AG04449 (cell line): ENCODE measurements at regions not wholly inside any gene's neighbourhood (a gene's known extent, or its start where the extent isn't known, plus 50 kb on each side); places are given as distances from the start of the nearest gene placed in this dataset.

ENCODE experiments used
- CTCF ChIA-PET: fragments of 350-600 bp; formaldehyde crosslinking; extraction: SDS; loops from one replicate; lab custom pipeline; 2021; ENCODE audit warnings: antibody characterized with exemption; lab: Yijun Ruan, JAX
- POLR2A ChIA-PET: fragments of 400-600, 350-600 bp; formaldehyde crosslinking; extraction: SDS; loops from one replicate; lab custom pipeline; 2020; ENCODE audit warnings: antibody characterized with exemption, inconsistent platforms; lab: Yijun Ruan, JAX
- DNase-seq: peaks from one replicate; pipeline ENCODE4 v3.0.0-alpha.2; 2010; ENCODE audit warnings: low read depth, low spot score
- H3K4me3 ChIP-seq: 2 replicates; pipeline ENCODE4 v1.5.1; 2011; ENCODE audit warnings: low read depth, mild to moderate bottlenecking, control low read depth, low read length
- CTCF ChIP-seq: IDR thresholded peaks from one replicate; pipeline ENCODE4 v1.5.1; 2011; ENCODE audit warnings: mild to moderate bottlenecking, moderate library complexity, low read length, control low read depth, inconsistent platforms; ENCODE audit not compliant: insufficient read depth; ENCODE audit errors: missing control alignments

DNA sequence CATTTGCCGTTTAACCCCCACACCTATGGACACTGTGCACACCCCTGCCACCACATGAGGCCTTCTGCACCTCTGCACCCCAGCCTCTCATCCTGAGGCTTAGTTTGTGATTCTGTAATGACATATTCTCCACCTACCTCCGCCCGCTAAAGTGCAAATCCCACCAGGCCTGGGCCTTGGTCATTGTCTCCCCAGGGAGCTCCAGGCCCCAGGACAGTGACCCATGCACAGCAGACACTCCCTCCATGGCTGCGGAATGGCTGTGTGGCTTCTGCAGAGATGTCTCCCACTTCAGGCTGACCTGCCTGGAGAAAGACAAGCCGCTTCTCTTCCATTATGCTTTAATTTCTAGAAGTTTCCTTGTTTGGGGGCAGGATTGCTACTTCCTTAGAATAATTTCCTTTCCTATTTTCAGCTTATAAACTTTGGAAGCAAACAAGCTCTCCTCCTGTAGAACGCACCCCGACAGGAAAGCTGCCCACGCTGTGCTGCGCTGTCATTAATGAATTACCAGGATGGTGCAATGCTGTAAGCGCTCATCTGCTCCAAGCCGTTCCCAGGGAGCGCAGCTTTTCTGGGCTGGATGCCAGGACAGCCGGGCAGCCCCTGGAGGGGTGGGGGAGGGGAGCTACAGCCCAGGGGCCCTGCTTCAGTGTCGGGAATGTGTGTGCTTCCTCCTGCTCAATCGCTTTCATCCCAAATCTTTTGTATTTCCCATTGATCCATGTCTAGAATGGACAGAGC, 618.0 kb downstream of the BRD1 start:
- ChIA-PET CTCF (no interaction called here), POLR2A (no interaction called here)
- TF ChIP-seq CTCF: no peak
- H3K4me3 ChIP-seq: no peak overlapping the region
- DNase-seq: no peak

- POLR2A ChIA-PET: no interaction called here
- no peak for TF ChIP-seq CTCF
- no peak for DNase-seq
- no peak overlapping the region for H3K4me3 ChIP-seq
- CTCF ChIA-PET: no interaction called here
These were observed 618.9 kb downstream of the BRD1 start for GRCh38 chr22:49208768-49209252.

DNA sequence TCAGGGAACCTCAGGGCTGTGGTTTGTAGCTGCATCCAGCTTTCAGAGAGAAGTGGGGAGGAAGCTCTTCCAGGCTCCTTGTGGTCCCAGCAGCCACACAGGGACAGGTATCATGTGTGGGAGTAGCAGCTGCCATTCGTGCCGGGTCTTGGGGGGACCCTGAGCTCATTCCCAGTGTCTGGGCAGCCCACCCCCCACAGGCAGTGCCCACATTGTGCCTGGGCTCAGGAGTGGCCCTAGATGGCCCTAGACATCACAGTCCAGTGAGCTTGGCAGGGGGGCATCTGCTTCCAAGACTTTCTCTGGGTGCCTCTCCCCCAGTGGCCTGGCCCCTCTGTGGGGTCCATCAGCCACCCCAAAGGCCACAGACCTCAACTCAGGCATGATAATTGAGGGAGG, 619.7 kb downstream of the BRD1 start:
- ChIA-PET CTCF (no interaction called here), POLR2A (no interaction called here)
- no peak for TF ChIP-seq CTCF
- no peak for DNase-seq
- H3K4me3 ChIP-seq: no peak overlapping the region

DNA sequence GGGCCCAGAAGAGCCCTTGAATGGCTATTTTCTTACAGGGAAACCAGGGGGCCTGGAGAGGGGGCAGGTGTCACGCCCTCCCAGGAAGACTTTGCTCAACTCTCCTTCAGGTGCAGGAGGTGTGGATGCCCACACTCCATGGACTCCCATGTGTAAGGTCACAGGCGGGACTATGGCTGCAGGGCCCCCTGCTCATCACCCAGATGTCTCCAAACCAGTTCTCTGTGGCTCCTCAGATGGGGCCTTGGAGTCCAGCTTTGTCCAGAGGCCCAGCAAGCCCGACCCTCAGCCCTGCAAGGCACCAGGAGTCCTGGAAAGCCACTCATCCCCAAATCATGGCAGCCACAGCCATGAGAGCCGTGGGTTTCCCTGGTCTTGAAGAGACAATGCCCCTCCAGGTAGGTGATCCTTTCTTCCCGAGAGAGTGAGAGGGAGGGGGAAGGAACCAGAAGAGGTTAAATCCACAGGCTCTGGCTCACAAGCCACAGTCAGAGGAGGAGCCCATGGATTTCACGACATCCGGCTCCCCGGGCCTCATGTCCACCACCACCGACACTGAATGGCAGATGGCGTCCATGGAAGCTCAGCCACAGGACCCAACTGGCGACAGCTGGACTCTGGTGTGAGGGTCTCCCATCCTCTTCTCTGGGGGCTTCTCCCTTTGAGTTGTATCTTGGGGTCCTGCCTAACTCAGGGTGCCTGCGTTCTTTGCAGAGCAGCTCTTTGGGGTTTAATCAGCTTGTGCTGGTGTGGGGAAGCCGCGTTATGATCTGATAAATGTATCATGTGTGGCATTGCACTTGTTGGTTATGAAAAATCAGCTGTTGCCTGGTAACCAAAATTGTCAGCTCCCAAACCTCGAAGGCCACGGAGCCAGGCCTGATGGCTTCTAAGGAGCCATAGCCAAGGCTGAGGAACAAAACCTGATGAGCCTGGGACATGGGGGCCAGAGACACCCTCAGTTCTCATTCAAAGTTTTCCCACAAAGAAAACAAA, 620.4 kb downstream of the BRD1 start:
- ChIA-PET POLR2A (no interaction called here), CTCF (no interaction called here)
- no peak for TF ChIP-seq CTCF
- no peak for DNase-seq
- H3K4me3 ChIP-seq: no peak overlapping the region

- no peak for TF ChIP-seq CTCF
- ChIA-PET POLR2A (no interaction called here), CTCF (no interaction called here)
- no peak for DNase-seq
- no peak overlapping the region for H3K4me3 ChIP-seq
These were observed 621.4 kb downstream of the BRD1 start for GRCh38 chr22:49206281-49206680.

- CTCF ChIA-PET: no interaction called here
- POLR2A ChIA-PET: no interaction called here
These were observed 622.2 kb downstream of the BRD1 start for GRCh38 chr22:49205483-49205800.

More at GRCh38 chr22:49205483-49205800, 622.2 kb downstream of the BRD1 start:
- DNase-seq: no peak
- no peak for TF ChIP-seq CTCF
- no peak overlapping the region for H3K4me3 ChIP-seq
